ELR (cell line): ENCODE measurements at regions not wholly inside any gene's neighbourhood (a gene's known extent, or its start where the extent isn't known, plus 50 kb on each side); places are given as distances from the start of the nearest gene placed in this dataset.

Experiments
- DNase-seq: peaks from one replicate; pipeline ENCODE4 v3.0.0-alpha.2; 2015; ENCODE audit warnings: low read depth

DNA sequence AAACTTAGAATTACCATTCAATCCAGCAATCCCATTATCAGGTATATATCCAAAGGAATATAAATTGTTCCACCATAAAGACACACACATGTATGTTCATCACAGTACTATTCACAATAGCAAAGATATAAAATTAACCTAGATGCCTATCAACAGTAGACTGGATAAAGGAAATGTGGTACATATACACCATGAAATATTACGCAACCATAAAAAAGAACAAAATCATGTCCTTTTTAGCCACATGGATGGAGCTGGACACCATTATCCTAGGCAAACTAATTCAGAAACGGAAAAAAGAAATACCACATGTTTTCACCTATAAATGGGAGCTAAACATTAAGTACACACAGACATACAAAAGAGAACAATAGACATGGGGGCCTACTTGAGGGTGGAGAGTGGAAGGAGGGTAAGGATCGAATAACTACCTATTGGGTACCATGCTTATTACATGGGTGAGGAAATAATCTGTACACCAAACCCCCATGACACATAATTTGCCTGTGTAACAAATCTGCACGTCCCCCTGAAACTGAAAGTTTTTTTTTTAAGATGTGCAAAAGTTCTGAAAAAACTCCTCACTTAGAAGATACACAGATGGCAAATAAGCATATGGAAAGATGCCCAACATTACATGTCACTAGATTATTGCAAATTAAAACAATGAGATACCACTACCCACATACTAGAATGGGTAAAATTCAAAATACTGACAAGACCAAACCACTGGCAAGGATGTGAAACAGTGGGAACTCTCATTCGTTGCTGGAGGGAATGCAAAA, 313.0 kb upstream of the CD180 start:
- no peak for DNase-seq

DNA sequence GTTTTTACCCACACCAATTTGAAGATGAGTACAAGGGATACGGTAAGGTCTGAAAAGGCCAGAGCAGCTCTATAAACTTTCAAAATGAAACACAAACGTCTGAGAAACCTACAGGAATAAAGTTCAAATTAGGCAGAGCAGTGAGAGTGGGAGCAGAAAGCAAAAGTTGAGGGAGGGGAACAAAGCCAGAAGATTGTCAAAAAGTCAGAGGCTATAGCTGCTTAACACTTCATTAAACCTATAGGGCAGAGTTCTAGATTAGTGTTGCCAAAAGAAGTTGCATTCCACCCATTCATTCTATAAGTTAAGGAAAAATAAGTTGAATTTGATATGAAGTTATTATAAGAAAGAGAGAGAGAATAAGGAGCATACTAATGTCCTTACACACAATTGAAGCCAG, 309.6 kb upstream of the CD180 start:
- no peak for DNase-seq

DNA sequence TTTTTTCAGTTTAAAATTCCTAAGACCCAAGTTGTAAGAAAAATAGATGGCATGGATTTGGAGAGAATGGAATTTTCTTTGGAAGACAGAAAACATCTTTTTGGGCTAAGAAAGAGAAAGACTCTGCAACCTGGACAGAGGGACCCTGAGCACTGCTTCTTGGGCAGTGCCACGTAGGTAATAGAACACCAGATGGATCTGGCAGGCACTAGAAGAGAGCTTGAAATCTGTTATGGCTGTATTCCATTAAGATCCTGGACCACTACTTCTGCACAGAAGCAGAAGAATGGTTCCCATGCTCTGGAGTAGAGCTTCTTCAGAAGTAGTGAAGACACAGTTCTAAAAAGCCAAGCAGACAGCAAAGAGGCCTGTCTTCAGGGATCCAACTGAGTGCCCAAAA, 306.4 kb upstream of the CD180 start:
- no peak for DNase-seq

DNA sequence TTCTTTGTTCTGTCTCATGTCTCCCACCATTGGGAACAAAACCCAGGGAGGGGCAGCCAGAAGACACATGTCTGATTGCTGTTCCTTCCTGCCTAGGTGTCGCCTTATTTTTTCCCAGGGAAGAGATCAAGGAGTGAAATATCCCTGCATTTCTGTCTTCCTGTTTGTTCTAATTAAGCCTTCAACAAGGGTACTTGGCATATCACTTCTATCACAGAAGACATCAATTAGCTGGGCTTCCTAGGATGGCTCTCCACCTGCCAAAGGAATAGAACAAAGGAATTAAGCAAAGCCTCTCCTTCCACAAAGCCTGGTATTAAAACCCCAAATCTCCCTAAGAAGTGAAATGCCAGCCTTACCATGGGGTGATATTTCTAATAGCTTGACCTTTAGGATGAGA, 299.5 kb upstream of the CD180 start:
- no peak for DNase-seq

DNA sequence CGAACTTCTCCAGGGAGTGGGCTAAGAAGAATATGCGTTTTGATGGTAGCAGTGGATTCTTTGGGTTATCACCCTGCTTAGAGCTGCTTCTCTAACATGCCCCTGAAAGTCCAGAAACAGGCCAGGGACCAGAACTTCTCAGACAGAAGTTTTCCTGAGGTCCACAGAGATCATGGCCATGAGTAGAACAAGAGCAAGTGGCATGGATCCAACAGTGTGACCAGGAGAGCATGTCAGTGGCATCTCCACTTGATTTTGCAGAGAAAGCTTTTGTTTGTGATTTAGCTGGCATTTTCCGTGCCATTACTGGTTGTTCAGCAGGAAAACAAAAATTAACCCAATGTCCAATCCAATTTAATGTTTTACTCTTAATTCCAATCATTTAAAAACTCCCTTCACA, 298.5 kb upstream of the CD180 start:
- no peak for DNase-seq

DNA sequence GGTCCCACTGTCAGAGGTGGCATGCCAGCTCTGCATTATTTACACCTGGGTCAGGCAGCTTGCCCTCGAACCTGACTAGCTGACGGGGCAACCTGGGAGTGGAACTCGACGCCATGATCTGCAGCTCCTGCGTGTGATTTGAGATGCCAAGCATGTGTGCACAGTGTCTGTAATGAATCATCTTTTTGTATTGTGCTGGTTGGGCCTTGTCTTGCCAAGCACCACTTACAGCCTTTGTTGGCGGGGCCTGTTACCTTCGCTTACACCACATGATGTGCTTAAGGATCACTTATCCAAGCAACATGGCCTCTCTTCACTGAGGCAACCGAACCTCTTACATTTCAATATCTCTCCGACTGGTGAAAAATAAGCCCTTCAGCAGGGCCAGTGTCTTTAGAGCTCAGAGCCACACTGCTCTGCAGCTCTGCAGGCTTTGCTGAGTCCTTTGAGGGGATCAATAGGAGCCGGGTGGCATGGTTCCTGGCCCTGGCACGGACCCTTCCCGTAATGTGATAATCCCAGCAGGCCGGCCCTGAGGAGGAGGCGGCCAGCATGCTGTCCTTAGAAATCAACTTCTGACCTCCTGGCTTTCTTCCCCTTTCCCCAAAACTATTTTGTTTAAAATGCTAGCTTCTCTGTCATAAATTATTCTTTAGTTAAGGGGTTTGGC, 297.7 kb upstream of the CD180 start:
- no peak for DNase-seq

DNA sequence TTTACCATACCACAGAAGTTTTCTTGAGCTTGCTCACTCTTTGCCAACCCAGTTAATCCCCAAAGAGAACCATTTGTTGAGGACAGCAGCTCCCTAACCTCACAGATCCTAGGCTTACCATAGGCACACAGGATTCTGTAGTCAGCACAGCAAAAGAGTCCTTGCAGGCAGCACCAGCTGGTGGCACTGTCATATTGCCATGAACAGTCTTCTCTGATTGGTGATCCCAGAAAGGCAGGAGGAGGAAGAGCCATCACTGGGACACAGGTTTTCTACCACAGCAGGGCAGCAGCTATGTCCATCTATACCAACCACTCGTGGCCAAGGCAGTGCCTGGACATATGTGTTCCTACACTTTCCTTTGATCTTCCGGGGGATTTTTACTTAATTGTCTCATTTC, 297.1 kb upstream of the CD180 start:
- DNase-seq: peak; percentile 1

DNA sequence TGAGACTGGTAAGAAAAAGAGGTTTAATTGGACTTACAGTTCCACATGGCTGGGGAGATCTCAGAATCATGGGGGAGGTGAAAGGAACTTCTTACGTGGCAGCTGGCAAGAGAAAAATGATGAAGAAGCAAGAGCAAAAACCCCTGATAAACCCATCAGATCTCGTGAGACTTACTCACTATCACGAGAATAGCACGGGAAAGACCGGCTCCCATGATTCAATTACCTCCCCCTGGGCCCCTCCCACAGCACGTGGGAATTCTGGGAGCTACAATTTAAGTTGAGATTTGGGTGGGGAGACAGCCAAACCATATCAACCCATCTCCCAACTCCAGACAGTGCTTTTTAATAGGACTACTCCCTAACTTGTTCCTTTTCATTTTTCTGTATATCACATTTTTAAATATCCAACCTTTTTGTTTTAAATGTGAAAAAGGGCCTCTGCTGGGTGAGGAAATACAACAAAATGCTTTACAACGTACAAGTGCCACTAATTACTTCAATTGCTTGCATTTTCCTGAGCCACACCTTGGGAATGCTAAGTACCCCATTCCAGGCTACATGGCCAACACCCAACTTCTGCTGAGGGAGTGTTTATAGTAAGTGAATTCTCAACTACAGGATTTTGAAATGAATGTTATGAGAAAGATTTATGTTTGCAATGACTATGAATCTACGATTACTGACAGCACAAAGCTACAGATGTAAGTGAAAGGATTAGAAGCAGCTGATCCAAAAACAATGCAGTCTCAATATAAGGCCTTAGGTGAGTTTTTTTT, 294.1 kb upstream of the CD180 start:
- no peak for DNase-seq

DNA sequence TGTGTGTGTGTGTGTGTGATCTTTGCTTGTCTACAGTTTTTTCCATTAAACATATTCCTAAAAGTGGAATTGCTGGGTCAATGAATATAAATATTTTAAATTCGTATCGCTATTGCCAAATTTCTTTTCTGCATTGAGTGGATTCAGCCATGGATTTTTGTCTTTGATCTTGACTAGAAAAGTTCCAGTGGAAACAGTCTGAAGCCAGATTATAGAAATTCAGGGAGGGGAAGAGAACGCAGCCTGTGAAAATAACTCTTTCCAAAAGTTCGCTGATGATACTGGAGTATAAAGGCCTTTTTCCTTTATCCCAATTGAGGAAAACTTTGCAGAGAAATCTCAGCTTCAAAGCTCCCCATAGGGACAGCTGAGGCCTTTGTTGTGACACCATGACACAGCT, 292.3 kb upstream of the CD180 start:
- DNase-seq: no peak

DNA sequence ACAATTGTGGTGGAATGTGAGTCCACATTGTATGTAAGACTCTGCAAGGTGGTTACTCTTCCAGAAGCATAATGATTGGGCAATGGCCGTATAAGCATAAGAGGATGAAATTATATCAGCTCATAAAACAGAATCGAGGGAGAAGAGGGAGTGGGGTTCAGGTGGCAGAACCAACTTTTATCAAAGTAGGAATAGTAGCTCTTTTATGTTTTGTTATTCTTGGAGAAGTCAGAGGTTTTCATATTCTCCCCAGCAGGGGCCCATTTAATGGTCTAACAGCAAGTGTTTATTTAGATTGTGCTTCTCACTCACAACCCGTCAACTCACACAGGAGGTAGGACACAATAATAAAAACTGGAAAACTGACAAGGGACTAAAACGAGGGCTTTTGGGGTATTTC, 291.3 kb upstream of the CD180 start:
- no peak for DNase-seq

DNA sequence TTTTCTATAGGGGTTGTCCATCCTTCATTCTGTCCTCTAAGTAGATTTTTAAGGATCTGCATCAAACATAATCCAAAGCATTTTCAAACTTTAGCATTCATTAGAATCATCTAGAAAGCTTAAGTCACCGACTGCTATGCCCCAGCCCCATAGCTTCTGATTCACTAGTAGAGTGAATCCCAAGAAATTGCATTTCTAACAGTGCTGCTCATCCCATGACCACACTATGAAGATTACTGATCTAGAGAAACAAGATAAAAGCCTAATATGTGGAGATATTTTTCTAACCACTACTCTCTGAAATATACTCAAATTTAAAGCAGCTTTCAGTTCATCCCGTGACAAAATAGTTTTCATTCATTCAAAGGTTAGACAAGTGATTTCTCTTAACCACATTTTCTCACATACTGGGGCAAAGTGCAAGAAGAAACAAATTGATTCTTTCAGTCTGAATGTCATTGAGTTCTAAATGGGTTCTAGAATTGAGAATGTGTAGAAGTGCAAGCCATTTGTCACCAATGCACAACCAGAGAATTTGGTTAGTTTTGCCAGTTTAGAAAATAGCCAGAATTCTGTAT, 286.9 kb upstream of the CD180 start:
- DNase-seq: no peak

DNA sequence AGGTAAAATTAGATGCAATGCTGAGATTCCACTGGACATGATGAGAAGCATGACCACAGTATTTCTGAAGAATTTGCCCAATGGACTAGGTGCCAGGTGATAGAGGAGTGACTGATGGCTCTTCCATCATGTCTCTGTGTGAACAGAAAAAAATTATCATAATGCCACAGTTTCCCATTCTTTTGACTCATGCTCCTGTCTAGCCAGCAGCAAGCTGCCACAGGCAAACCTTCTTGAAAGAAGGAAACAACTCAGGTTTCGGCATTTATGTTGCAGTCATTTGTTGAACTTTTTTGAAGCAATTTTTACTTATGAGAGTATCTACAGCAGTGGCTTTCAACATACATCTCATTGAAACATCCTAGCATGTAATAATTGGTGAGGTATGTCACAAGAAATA, 284.8 kb upstream of the CD180 start:
- DNase-seq: no peak

DNA sequence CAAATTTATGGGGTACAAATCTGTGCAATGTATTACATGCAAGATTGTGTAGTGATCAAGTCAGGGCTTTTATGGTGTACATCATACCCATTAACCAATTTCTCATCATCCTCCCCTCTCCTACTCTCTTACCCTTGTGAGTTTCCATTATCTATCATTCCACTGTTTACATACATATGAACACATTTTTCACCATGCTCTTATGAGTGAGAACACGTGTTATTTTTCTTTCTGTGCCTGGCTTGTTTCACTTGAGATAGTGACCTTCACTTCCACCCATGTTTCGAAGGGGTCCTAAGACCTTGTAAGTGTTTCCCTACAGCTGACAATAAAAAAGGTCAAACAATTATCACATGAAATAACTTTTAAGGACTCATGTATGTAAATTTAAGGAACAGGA, 281.7 kb upstream of the CD180 start:
- no peak for DNase-seq

DNA sequence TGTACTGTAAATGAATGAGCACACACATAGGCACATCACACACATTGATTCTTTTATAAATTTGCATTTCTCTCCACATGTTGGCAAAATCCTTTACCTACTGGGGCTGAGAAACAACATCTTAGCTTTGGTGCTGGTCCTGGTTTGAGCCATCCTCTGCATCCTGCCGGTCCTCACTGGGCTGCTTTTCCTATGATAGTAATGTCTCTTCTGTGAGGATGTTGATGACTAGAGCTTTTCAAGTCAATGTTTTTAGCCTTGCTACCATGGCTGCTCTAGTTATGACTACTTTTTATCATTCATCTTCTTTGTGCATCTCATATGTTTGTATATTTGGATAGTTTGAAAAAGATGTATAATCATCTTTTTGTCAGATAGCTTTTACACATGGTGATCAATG, 280.4 kb upstream of the CD180 start:
- DNase-seq: no peak

DNA sequence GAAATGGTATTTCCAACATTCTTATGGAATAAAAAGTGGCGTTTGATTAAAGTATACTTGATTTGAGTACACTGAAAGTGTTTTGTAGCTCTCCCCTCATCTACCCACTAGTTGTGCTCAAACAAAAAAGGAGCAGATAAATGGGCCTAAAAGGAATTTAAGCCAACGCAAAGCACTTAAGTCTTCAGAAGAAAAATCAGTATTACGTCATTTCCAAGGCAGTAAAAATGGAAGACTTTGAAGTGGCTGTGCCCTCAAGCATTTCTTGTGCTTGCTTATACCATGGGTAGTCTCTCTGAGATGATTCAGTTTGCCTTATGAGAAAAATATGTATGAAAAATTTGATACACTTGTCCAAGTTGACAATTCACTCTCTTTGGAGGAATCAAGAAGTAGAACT, 279.9 kb upstream of the CD180 start:
- no peak for DNase-seq

DNA sequence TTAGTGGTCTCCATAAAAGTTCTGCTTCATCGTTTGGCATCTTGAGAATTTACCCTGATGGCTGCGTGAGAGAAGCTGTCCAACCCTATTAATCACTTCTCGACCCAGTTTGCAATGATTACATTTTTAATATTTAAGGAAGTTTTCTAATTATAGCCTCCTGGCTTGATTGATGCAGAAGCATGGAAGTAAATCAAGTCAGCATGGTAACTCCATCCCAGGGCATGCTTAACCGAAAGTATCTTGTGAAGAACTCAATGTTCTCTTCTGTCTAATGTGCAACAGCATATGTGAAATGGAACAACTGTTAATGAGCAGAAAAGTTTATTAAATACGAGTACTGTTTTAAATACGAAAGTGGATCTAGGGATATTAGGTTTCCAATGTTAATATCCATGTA, 278.9 kb upstream of the CD180 start:
- DNase-seq: no peak

DNA sequence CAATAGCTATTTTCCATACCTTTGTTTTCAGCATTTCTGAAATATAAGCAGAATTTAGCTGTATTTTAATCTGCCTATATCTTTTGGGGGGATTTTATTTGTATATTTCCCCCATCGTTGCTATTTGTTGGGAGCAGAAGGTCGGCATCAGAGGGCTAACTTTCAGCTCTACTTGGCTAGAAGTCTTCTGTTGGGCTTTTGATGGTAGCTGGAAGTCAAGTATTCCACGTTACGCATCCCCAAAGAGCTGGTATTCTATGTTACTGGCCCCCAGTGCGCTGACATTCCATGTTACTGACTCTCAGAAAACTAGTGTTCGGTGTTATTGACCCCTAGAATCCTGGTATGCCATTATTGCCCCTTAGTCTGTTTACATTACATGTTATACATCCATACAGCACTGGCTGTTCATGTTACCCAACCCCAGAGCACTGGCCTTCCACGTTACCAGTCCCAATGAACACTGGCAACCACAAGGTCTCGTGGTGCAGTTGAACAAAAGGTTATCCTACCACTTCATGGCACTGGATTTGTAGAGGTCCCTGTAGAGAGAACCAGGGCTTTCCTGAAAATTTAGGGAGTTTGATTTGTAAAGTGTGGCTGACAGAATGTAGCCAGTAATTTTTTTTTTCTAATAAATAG, 278.1 kb upstream of the CD180 start:
- DNase-seq: no peak

DNA sequence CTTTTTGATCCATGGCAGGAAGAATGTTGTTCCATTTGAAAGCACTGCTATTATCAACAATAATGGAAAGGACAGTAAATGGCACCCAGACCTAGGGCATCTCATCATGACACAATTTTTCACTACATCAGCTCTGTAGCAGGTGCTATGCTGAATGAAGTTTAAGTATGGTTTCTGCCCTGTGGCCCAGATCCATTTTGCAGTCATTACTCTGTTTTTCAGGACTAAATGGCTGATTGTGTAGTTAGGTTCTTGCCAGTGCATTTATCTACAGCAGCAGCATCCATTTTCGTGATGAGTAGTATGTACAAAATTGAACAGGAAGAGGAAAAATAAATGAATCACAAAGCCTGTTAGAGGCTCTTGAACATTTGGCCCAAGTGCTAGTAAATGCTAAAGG, 270.5 kb upstream of the CD180 start:
- no peak for DNase-seq

DNA sequence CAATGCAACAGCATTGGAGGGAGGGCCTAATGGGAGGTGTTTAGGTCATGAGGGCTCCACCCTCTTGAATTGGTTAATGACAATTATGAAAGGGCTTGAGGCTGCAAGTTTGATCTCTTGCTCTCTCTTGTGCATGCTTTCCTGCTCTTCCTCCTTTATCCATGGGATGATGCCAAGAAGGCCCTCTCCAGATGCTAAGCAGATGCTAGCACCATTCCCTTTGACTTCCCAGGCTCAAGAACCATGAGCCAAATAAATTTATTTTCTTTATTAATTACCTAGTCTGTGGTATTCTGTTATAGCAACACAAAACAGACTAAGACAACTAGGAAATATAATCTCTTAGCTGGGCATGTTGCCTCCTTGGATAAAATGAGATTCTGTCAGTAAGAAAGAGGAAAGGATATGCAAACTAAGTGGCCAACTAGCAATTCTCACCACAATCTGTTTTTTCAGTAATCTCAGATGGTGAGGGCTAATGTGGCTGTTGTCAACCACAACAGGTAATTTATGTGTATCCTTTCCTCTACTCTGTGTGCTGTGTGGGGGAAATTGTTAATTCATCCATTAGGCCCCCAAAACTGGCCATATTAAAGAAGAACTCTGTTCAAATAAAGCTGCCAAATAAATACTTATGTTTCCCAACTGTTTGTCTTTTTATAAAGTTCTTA, 269.1 kb upstream of the CD180 start:
- no peak for DNase-seq

DNA sequence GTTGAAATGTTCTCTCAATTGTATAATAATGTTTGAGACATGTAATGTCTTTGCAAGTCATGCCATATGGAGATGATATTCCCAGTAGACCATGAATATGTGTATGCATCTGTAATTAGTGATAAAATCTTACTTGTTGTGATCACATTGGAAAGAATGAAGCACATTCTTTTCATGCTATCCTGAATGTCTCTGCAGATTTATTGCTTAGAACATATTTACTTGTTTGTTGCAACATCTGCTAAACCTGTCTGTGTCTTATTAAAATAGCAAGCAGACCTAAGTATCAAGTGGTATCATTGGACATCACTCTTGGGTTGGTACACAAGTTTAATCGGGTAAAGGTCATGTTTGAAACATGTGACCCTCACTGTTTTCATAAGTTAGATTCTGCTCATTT, 265.5 kb upstream of the CD180 start:
- no peak for DNase-seq

DNA sequence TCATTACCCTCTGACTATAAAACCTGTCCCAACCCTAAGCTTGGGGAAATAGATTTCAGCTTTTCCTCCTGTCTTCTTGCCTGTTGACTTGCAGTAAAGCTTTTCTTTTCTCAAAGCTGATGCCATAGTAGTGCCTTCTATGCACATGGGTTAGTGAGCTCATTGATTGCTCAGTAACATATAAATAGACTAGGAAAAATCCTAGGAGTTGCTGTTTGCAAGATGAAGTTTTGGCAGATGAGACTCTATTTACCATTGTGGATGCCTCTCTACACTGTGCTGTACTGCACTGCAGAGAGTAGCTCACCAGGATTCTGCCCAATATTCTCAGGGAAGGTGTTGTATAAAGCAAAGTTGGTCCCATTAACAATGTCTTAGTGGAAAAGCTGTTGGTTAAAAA, 262.7 kb upstream of the CD180 start:
- no peak for DNase-seq

DNA sequence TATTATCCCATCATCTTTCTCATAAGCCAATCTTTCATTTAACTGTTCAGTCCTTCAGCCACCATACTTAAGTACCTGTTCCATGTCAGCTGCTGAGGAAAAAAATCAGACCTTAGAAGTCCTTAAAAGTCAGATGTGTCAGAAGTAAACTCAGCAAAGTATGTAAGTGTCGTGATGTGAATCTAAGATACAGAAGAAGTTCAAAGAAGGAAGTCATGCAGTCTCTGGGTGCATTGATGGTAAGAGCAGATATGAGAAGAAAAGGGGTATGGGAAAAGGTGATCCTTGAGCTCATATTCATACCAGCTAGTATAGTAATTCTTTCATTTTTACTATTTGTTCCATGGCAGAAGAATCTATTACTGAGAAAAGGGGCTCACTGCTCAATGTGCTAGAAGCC, 259.4 kb upstream of the CD180 start:
- no peak for DNase-seq
